GM18519 (cell line): ENCODE measurements at regions not wholly inside any gene's neighbourhood (a gene's known extent, or its start where the extent isn't known, plus 50 kb on each side); places are given as distances from the start of the nearest gene placed in this dataset.
A peak's percentile ranks its signal among the peaks of the same experiment; 100 is the strongest.

Source experiments
- ATAC-seq: cut with Tn5 transposase; IDR thresholded peaks from one replicate; pipeline ENCODE4 v1.9.1; 2021; ENCODE audit warnings: mild to moderate bottlenecking, moderate library complexity; ENCODE audit not compliant: unreplicated experiment, low FRiP score

DNA sequence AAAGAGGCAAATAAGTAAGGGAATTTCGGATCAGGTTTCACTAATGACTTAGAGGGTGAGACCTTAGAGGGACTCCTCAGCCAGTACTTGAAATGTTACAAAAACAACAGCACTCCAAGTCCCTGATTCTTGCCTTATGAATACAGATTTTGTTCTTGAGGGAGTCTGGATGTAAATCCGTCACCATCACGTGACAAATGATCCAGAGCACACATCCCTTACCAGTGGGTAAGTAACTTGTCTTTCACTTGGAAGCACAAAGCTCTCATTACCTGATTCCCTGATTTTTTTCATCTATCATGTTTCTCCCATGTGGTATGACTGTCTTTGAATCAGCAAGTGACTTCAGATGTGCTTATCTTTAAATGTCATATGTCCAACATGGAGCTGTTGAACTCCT, 595.3 kb upstream of the POU3F2 start:
- ATAC-seq: no peak

DNA sequence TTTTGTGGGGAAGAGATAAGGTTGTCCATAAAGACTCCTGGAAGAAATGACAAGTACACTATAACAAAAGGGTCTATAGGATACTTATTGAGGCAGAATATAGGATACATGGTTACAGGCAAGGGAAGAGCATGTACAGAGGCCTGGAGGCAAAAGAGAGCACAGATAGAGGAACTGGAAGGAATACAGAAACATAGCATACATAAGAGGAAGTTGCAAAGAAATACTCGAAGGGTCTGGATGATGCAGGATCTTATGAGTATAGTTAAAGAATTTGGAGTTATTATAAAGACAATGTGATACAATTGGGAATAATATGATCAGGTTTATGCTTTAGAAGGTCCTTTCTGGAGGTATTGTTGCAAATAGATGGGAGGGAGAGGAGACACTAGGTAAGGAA, 592.7 kb upstream of the POU3F2 start:
- ATAC-seq: no peak

DNA sequence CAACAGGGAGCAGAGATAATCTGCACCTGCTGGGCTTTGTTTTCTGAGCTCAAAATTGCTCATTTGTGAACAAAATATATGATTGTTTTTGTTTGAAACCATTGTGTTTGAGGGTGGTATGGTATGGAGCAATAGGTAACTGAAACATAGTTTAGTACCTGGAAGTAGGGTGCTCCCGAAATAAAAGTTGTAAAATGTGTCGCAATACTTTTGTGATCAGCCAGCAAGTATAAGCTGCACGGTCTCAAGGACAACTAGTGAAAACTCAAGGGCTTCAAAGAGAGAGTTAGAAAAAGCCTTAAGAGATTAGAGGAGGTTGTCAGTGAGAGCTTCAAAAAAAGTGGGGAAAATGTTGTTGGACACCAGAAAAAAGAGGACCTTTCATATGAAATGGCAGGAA, 579.8 kb upstream of the POU3F2 start:
- no peak for ATAC-seq

DNA sequence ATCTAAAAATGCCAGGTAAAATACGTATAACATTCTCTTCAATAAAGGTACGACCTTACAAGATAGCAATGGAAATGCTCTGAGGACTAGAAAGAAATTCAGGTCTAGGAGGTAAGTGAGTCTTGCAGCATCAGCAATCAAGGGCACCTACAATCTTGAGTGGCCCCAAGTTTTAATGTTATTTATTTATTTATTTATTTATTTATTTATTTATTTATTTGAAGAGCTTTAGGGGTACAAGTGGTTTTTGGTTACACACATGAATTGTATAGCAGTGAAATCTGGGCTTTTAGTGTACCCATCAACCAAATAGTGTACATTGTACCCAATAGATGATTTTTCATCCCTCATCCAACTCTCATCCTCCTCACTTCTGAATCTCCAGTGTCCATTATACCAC, 574.0 kb upstream of the POU3F2 start:
- no peak for ATAC-seq

DNA sequence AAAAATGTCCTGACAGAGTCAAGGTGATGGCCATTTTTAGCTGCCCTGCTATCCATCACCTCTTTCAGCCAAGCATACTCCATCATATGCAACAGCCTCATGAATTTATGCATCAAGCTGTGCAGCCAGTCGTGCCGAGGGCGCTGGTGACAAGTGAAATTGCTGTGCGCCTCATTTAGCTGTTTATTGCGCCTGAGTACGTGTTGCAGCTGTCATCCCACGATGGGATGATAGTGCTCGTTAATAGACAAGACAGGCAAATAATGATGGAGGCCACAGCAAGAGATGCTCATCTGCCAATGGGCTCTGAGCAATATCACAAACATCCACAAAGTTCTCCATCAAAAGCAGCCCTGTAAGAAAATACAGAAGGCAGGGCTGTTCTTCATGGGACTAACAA, 562.3 kb upstream of the POU3F2 start:
- no peak for ATAC-seq

DNA sequence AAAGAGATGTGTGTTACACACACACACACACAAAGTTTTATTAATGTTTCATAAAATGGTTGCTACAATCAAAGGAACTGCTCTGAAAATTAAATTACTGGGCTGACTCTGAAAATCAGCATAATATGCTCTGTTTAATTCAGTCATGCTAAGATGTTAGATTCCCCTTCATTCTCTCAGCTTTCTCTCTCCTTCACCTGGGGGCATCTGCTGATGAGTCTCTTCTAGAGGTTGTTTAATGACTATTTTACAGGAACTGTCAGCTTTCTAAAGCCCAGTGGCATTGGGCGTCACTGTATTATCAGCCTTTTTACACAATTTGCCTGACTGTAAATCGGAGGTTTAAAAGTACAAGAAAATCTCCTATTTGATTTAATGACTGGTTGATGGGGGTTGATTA, 559.7 kb upstream of the POU3F2 start:
- ATAC-seq: no peak

DNA sequence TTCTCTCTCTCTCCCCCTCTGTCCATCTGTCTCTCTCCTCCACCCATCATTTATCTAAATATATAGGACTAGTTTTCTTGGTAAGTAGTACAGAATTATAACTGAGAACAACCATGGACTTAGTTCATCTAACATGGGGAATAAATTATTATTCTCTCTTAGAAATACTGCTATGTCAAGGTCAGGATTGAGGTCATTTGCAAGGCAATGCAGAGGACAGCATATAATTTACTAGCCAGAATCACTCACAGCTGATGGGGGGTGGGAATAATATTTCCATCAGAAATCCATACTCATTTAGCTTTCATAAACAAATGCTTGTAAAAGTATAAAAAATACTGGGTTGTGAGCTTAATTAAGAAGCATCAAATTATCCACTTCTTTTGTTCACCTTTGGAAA, 553.9 kb upstream of the POU3F2 start:
- no peak for ATAC-seq

DNA sequence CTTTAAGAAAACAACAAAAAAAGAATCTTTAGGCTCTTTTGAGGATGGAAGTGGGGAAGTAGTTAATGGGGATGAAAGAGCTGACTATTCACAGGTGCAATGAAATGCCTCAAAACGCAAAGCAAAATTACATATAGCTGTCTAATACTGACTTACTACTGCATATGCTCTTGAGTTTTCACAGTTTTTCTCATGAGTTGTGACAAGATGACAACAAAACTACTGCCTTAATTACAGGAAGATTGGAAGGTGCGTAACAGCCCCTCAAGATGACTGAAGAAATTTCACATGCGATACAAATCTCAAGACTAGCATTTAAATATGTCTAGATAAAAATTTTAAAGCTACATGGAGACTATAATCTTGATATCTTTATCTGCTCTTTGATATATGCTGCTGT, 547.8 kb upstream of the POU3F2 start:
- ATAC-seq: no peak

DNA sequence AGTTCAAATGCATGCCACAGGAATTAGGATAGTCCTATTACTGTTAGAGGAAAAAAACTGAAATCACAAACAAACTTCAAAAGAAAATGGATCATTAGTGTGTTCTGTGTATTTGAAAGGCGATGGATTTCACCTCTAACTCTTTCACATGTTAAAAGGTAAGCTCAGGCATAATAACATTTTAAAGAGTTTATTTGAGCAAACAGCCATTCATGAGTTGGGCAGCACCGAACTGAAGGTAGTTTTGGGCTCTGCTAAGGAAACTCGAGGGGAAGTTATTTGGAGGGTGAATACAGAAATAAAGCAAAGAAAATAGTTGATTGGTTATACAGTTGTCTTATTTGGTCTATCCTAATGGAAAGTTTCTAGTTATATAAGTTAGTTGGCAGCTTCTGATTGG, 546.5 kb upstream of the POU3F2 start:
- no peak for ATAC-seq

DNA sequence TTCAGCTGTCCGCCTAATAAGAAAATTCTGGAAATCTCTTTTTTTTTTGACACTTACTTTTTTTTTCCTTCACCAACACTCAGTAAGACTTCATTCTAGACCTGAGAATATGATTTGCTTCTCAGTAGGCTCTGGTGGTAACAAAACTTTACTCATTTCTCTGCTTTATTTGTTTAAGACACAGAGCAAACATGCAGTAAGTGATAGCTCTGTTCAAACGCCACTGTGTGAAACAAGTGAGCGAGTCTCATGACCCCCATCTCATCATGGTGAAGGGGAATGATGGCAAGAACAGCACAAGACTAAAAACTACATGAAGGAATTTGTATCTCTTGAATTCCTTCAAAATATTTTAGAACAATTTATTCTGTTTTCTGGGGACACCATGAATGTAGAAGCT, 541.6 kb upstream of the POU3F2 start:
- no peak for ATAC-seq

DNA sequence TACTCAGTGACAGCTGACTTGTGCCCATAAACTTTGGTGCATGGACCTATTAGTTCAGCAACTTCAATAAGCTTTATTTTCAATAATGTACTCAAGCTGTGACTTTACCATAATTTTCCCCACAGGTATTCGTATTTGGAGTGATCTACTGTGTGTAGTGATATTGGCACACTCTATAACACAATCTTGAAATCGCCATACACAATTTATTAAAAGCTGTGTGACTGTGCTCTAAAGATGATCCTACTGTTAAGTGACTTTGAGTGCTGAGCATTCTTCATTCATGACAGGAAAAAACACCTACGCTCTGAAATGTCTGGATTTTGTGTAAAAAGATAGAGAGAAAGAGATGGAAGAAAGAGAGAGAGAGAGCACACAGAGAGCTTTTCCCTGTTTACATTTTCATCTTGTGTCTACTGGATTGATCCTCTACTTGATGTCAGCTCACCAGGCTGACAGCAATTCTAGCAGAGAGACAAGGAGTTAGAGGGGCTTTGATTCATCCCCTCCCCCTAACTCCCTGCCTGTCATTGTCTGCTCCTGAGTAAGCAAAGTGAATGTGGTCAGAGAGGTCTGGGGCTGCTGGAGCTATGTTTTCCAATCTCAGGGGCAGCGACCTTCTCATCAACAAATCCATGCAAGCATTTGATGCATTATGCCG, 538.7 kb upstream of the POU3F2 start:
- no peak for ATAC-seq

DNA sequence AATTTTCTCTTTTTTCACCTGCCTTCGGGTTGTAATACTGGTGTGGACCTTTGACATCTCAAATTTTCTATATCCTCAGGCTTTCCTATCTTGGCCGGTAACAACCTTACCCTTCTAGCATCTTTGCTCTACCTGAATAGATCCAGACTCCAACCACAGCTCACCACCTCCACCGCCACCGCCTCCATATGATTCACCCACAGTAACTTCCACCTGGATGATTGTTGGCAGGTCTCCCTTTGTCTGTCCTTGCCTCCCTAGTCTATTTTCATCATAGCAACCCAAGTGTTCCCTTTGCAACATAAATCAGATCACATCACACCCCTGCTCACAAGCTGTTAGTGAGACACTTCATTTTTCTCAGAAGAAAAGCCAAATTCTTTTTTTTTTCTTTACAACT, 525.8 kb upstream of the POU3F2 start:
- no peak for ATAC-seq

DNA sequence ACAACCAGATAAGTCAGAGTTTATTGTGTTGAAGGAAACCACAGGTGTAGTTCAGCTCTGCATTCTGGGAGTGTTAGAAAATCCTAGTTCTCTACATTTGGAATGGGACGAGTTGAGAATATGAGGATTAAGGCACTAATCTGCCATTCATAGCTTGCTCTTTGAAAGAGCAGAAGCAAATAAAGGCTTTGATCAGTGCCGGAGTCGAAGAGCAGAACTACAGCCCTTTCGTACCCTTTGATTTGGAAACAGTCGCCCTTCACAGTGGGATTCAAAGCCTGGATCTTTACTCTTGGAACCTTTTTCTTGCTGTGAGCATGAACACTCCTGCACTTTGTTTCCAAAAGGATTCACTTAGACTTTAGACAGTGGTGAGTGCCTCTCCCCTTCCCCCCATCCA, 523.9 kb upstream of the POU3F2 start:
- ATAC-seq: no peak

DNA sequence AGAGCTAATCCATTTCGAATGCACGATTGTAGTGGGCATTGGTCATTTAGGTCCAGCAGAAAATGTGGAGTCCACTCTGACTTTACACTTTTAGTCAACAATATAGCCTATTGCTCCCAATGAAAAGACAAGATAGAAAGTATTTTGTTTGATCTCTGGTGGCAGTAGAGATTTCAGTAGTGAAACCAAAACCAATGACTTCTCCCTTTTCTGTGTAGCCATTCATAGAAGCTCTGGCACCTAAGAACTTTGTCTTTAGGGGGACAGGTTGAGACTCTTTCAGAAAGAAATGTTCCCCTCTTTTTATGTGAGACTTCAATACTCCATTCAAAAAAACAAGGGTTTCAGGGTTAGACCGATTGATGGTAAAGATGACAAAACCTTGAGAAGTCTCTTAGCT, 510.8 kb upstream of the POU3F2 start:
- ATAC-seq: peak; percentile 80

DNA sequence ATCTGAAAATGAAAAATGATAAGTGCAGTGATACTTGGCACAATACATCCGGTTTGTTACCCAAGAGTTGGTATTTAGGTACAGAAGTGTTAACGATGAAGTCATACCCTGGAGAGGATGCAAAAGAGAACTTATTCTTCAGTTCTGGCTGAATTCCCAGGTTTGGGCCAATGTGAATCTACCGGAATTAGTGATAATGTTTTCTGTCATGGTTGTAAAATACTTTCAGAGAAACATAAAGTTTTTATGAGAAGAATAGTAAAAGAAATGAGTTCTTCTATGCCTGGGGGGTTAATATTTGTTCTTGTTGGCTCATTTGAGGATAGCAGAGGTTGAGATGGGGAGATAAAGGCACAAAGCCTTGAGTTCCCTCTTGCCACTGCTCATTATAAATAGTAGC, 509.9 kb upstream of the POU3F2 start:
- ATAC-seq: no peak

DNA sequence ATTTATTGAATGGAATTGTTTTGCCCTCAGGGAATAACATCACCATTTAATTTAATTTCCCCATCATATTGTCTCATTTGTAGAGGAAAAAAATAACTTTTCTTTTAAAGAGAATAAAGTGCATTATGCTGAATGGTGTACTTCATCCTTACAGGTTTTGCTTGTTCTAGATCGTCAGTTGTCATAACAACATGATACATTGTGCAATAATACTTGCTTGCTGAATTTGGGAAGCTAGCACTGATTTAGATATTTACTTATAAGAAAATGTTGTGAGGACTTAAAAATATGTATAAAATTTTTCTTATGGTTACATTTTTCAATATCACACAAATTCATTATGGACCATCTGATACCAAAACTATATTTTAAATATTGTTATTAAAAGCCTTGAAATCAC, 509.0 kb upstream of the POU3F2 start:
- ATAC-seq: no peak

DNA sequence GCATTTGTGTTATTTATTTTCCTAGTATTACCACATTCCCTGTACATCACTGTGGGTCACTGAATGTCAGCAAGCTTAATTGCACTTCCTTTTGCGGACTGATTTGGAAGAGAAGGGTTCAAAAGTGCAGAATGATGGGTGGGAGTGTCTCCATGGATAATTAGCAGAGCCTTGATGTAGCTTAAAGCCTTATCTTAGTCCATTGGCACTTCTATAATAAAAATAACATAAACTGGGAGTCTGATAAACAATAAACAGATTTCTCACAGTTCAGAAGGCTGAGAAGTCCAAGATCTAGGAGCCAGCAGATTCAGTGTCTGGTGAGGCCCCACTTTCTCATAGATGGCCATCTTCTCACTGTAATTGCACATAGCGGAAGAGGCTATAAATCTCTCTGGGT, 501.1 kb upstream of the POU3F2 start:
- ATAC-seq: no peak

DNA sequence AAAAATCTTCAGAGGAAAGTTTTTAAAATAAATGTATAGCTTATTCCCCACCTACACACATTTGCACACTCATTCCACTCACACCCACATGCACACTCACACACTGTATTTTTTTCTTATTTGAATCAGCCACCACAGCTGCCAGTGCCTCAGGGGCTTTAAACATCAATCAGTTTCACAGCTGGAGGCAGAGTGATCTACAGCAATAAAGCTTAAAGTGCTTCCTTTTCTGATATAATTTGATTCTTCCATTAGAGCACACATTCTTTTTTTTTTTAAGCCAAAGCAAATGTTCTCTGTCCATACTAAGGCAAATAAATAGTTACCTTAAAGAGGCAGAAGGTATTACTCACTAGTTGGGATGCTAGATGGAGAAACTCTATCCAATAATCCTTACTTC, 498.8 kb upstream of the POU3F2 start:
- ATAC-seq: no peak

DNA sequence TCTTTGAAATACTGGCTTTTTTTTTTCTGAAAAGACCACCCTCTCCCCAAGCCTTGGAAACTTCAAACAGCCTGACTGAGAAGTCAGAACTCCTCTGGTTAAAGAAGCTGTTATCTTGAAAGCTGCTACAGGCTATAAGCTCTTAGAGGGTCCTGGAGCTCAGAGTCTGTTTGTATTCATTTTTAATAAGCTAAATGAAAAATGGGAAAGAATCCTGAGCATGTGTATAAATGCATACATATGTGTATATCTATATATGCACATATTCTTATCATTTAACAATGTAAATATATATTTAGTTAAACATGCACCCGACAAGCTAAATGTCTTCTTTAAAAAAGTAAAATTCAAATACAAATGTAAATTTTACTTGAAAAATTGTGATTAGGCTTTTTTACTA, 494.9 kb upstream of the POU3F2 start:
- ATAC-seq: no peak

DNA sequence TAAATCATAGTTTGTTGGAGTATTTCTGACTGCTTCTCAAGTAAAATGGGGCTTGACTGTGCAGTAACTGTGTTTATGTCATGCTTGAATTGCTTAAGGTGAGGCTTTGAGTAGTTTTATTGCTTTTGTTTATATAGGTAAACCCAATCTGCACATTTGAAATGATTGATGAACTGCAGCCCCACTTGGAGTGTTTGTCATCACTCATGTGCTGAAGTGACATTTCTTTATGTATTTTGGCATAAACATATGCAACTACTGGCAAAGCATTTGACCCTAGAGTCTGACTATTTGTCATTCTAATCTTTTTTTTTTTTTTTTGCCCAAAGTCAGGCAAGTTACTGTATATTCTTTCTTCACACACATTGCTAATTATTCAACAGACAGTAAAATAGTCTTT, 491.4 kb upstream of the POU3F2 start:
- no peak for ATAC-seq

DNA sequence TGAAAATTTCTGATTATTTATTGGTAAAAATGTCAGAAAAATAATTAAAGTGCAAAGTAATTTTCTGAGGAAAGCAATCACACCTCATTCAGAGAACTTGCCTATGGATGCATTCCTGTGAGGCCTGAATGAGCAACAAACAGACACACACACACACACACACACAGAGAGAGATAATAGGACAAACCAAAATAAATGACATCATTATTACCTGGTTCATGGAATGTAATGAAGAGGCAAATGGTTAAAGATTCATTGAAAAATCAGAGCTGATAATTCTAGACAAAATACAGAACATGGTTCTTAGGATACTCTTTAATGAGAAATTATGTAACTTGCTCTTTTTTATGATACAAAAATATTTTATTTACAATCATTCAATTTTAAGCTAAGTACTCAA, 490.6 kb upstream of the POU3F2 start:
- no peak for ATAC-seq

DNA sequence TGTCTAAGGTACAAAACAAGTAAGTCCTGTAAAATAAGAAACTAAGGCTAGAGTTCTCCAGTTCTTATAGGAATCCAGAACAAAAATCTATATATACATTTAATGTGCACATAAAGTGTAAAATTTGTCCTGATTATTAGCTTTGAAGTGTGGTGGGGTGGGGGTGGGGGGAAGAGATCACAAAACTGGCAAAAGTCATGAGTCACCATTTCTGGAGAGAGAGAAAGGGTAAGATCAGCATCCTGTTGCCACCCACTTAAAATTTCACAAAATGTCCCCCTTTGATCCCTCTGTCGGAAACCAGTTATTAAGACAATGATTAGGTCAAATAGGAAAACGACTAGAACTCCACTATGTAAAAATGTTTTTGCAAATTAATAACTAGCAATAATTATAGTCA, 482.0 kb upstream of the POU3F2 start:
- ATAC-seq: no peak

DNA sequence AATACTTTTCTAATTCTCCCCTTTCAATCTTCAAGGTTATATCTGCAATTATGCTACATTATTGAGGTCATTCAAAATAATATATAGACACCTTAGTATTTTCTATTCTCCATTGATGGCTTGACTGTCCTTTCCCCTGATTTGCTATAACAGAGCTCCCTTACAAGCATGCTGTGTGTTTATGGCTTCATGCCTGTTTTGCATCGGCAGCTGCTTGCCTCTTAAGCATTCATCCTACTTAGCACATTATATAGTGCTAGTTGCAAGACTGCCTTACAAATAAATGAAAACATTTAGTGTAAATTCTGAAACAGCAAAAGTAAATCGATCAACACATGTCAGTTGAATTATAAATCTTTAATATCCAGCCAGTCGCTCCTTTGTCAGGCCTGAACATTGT, 476.2 kb upstream of the POU3F2 start:
- ATAC-seq: no peak
